Brain microvascular endothelial cell (primary cell): ENCODE measurements at regions not wholly inside any gene's neighbourhood (a gene's known extent, or its start where the extent isn't known, plus 50 kb on each side); places are given as distances from the start of the nearest gene placed in this dataset.

ENCODE experiments used
- DNase-seq: peaks from one replicate; pipeline ENCODE4 v3.0.0-alpha.2; 2020
- H3K27ac ChIP-seq: fragments of 250-450 bp; sonication (Bioruptor Pico); 2 replicates; pipeline ENCODE4 v1.5.1; 2020; ENCODE audit warnings: mild to moderate bottlenecking, moderate library complexity
- H3K27me3 ChIP-seq: fragments of 250-450 bp; sonication (Bioruptor Pico); replicated peaks from 2 replicates; pipeline ENCODE4 v1.5.1; 2020; ENCODE audit warnings: mild to moderate bottlenecking
- H3K36me3 ChIP-seq: fragments of 250-450 bp; sonication (Bioruptor Pico); replicated peaks from 2 replicates; pipeline ENCODE4 v1.5.1; 2020; ENCODE audit warnings: mild to moderate bottlenecking
- H3K4me3 ChIP-seq: 2 replicates; pipeline ENCODE4 v1.5.1; 2011; ENCODE audit warnings: low read depth, mild to moderate bottlenecking, control low read depth, low read length, moderate library complexity
- CTCF ChIP-seq: IDR thresholded peaks from 2 replicates; pipeline ENCODE4 v1.5.1; 2011; ENCODE audit warnings: low read depth, mild to moderate bottlenecking, moderate library complexity, low read length, control low read depth, inconsistent platforms; ENCODE audit errors: missing control alignments
- in situ Hi-C: cut with HindIII; loops from 2 replicates; pipeline ENCODE4 v1.10.0; 2017; ENCODE audit warnings: low sequenced_read_pairs, low pct_ligation_motif_present

DNA sequence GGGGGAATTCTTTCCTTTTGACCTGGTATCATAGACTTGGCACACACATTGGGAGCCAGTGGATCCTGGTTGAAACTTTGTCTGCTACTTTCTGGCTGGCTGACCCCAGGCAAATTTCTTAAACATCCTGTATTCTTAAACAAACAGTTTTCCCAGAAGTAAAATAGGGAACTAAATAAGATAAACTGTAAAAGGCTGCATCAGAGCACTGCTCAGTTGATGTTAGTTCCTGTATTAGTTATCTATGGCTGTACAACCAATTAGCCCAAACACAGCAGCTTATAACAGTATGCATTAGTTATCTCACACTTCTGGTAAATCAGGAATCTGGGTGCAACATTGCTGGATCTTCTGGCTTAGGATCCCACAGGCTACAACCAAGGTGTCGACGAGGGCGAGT, 73.1 kb upstream of the SLCO3A1 start:
- Histone ChIP-seq H3K4me3 (no peak overlapping the region), H3K27me3 (no peaks in the 10 kb centered on the region), H3K36me3 (no peaks in the 10 kb centered on the region), H3K27ac (no peak overlapping the region)
- in situ Hi-C loops: no loop called here
- no peak for TF ChIP-seq CTCF
- DNase-seq: no peak

DNA sequence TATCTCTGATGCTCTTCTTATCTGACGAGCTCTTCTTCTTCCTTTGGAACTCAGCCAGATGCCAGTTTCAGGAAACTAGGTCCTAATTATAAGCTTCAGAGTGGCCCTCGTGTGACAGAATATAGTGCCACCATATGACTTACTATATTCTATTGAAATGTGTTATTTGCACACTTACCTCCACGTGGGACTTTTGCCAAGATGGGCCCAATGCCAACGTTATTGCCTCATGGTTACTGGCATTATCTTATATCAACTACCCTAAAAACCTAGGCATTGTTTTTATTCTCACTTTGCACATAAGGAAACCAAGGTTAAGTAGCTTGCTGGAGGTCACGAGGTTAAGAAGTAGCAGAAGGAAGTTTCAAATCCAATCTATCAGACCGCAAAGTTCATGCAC, 71.3 kb upstream of the SLCO3A1 start:
- DNase-seq: no peak
- H3K27me3 ChIP-seq: no peaks in the 10 kb centered on the region
- TF ChIP-seq CTCF: no peak
- H3K4me3 ChIP-seq: no peak overlapping the region
- H3K36me3 ChIP-seq: no peaks in the 10 kb centered on the region
- no peak overlapping the region for H3K27ac ChIP-seq
- in situ Hi-C loops: no loop called here

DNA sequence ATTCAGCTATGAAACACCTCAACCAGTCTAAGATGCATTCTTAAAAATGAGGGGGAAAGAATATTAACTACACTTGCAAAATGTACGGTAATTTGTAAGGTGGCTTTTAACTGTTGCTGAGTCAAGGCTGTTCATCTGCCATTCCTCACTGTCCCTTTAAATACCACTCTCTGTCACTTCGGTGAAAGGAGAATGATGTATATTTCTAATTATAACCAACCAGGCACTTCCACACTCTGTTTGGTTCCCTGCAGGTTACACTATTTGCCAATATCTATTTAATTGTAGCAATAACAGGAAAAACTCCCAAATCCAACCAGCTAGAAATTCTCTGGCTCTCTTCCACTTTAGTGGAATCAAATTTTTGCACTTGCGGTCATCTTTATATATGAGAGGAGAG, 70.5 kb upstream of the SLCO3A1 start:
- Histone ChIP-seq H3K4me3 (no peak overlapping the region), H3K27ac (no peak overlapping the region), H3K36me3 (no peaks in the 10 kb centered on the region), H3K27me3 (no peaks in the 10 kb centered on the region)
- DNase-seq: no peak
- in situ Hi-C loops: no loop called here
- no peak for TF ChIP-seq CTCF

- no peak for DNase-seq
- in situ Hi-C loops: no loop called here
- TF ChIP-seq CTCF: no peak
- H3K27me3 ChIP-seq: no peaks in the 10 kb centered on the region
- H3K4me3 ChIP-seq: no peak overlapping the region
- no peak overlapping the region for H3K27ac ChIP-seq
- H3K36me3 ChIP-seq: no peaks in the 10 kb centered on the region
Observed at GRCh38 chr15:91783451-91783850, 70.1 kb upstream of the SLCO3A1 start.

DNA sequence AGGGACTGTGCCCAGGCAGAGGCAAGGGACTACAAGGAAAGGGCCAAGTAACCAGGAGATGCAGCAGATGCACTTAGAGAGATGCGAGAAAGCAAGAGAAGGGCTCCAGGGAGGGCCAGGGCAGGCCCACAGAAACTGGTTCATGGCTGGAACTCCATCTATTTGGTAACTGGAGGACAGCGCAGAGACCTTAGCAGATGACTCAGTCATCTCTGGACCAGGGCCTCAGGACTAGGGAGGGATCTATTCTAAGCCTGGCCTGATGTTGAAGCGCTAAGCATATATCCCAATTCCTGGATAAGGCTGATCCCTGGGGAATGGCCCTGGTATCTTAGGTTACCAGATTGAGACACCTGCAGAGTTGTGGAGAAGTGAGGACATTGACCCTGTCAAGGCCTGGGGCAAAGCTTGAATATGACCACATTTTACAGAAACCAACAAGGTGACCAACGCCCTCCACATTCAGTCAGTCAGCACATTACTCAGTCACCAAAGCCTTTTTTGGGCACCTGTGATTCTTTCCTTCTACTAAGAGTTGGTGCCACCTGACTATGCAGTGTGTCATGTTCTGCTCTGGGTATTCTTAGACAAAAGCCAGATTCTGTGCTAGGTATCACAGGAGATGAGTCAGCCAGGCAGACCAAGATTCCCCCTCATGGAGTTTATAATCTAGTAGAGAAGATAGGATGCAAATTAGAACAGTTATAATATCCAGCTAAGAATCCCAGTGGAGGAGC, 68.4 kb upstream of the SLCO3A1 start:
- no peak for DNase-seq
- in situ Hi-C loops: no loop called here
- H3K27me3 ChIP-seq: no peaks in the 10 kb centered on the region
- no peaks in the 10 kb centered on the region for H3K36me3 ChIP-seq
- H3K4me3 ChIP-seq: no peak overlapping the region
- no peak for TF ChIP-seq CTCF
- no peak overlapping the region for H3K27ac ChIP-seq

DNA sequence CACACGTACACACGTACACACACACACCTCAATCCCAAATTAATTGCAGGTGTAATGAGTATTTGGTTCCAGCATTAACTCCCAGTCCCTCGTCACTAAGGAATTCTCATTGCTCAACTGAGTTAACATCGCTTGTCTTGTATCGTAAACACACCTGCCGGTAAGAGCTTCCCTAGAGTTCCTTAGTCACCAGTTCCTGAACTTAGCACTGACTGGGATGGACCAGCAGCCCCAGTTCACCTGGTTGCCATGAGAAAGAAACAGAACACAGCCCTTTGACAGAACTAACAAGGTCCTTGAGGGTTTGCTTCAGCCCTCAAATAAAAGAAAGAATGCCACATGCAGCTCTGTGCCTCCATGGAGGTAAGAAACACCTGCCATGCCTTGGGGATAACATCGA, 66.3 kb upstream of the SLCO3A1 start:
- TF ChIP-seq CTCF: no peak
- in situ Hi-C loops: no loop called here
- H3K36me3 ChIP-seq: no peaks in the 10 kb centered on the region
- DNase-seq: no peak
- no peak overlapping the region for H3K27ac ChIP-seq
- H3K27me3 ChIP-seq: no peaks in the 10 kb centered on the region
- no peak overlapping the region for H3K4me3 ChIP-seq
